Hepatocyte (in vitro differentiated cells): ENCODE measurements at regions not wholly inside any gene's neighbourhood (a gene's known extent, or its start where the extent isn't known, plus 50 kb on each side); places are given as distances from the start of the nearest gene placed in this dataset.

Experiments used
- EZH2 ChIP-seq: fragments of 200-600 bp; sonication (generic); IDR thresholded peaks from 2 replicates; pipeline ENCODE4 v1.6.1; 2016; ENCODE audit warnings: antibody characterized with exemption, mild to moderate bottlenecking, borderline replicate concordance
- EZH2phosphoT487 ChIP-seq: fragments of 200-600 bp; sonication (generic); IDR thresholded peaks from one replicate; pipeline ENCODE4 v1.6.1; 2018; ENCODE audit warnings: antibody characterized with exemption, mild to moderate bottlenecking, low read depth, moderate library complexity; ENCODE audit not compliant: unreplicated experiment, severe bottlenecking
- TF ChIP-seq, protein P1 (sequence below): fragments of 200-600 bp; sonication (generic); IDR thresholded peaks from 2 replicates; pipeline ENCODE4 v1.5.1; 2016; ENCODE audit warnings: antibody characterized with exemption, mild to moderate bottlenecking; ENCODE audit not compliant: poor library complexity

DNA sequence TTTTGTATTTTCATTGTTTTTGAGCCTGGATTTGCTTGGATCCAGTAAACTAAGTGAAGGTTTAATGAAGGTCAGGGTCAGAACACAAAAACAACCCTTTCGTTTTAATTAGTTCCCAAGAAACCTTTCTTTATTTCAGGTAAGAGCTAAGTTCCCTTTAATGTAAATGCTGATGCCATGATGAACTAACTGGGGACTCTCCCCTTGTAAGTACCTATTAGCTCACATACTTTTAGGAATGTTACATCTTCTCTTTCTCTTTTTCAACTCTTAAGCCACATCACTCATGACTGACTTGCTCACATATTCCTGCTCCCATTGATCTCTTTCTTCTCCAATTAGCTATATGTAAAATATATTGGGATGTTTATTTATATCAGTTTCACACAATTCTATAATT is 673.1 kb upstream of the CPEB2 start:
- TF ChIP-seq, protein P1, sequence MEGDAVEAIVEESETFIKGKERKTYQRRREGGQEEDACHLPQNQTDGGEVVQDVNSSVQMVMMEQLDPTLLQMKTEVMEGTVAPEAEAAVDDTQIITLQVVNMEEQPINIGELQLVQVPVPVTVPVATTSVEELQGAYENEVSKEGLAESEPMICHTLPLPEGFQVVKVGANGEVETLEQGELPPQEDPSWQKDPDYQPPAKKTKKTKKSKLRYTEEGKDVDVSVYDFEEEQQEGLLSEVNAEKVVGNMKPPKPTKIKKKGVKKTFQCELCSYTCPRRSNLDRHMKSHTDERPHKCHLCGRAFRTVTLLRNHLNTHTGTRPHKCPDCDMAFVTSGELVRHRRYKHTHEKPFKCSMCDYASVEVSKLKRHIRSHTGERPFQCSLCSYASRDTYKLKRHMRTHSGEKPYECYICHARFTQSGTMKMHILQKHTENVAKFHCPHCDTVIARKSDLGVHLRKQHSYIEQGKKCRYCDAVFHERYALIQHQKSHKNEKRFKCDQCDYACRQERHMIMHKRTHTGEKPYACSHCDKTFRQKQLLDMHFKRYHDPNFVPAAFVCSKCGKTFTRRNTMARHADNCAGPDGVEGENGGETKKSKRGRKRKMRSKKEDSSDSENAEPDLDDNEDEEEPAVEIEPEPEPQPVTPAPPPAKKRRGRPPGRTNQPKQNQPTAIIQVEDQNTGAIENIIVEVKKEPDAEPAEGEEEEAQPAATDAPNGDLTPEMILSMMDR, result no peak
- TF ChIP-seq EZH2phosphoT487, result no peak
- TF ChIP-seq EZH2, result no peak
